A549 (cell line): ENCODE measurements at regions not wholly inside any gene's neighbourhood (a gene's known extent, or its start where the extent isn't known, plus 50 kb on each side); places are given as distances from the start of the nearest gene placed in this dataset.

Experiments used
- ATAC-seq, 2 experiments: fragments of 200-7000 bp in 1 of 2; fragments of >200 bp in 1 of 2; cut with Nextera tagmentation in 1 of 2; cut with Tn5 transposase in 1 of 2; 3 replicates each; pipeline versions ENCODE4 v1.8.0 to v1.9.1; 2018 to 2020; ENCODE audit warnings: mild to moderate bottlenecking in 1 of 2, moderate library complexity in 1 of 2
- CTCF ChIA-PET: fragments of 300-600 bp; sonication (Branson Sonifier 250); formaldehyde crosslinking; extraction: SDS; loops from one replicate; lab custom pipeline; 2021; ENCODE audit warnings: antibody characterized with exemption, inconsistent platforms; lab: Yijun Ruan, JAX
- POLR2A ChIA-PET: fragments of 350-600 bp; formaldehyde crosslinking; extraction: SDS; loops from one replicate; lab custom pipeline; 2021; ENCODE audit warnings: antibody characterized with exemption, inconsistent platforms; lab: Yijun Ruan, JAX
- DNase-seq, 2 experiments: peaks; one replicate each; pipeline versions ENCODE4 v3.0.0 to v3.0.0-alpha.2; 2011 to 2016; ENCODE audit warnings: low read depth in 1 of 2, low spot score in 1 of 2
- FAIRE-seq: peaks from 2 replicates; lab custom pipeline; 2011; peaks lifted over from hg19 to GRCh38; lab: Jason Lieb, UNC
- H3K27ac ChIP-seq, 2 experiments: fragments of >200 bp; sonication (Bioruptor Twin); formaldehyde crosslinking; 3 replicates each; pipeline ENCODE4 v1.5.1; 2016 to 2017
- H3K4me1 ChIP-seq: fragments of >200 bp; sonication (Bioruptor Twin); formaldehyde crosslinking; 3 replicates; pipeline ENCODE4 v1.6.1; 2016
- H3K4me2 ChIP-seq: fragments of >200 bp; sonication (Bioruptor Twin); formaldehyde crosslinking; 3 replicates; pipeline ENCODE4 v1.6.1; 2016
- H3K4me3 ChIP-seq: fragments of >200 bp; sonication (Bioruptor Twin); formaldehyde crosslinking; 3 replicates; pipeline ENCODE4 v1.5.1; 2016
- H3K9me3 ChIP-seq: fragments of >200 bp; sonication (Bioruptor Twin); formaldehyde crosslinking; 3 replicates; pipeline ENCODE4 v1.6.1; 2016
- CBX2 ChIP-seq: fragments of 200-600 bp; sonication (generic); IDR thresholded peaks from 2 replicates; pipeline ENCODE4 v1.6.1; 2016; ENCODE audit warnings: low read depth, mild to moderate bottlenecking, borderline replicate concordance
- EHF ChIP-seq: fragments of 250-450 bp; sonication (Bioruptor Pico); IDR thresholded peaks from 2 replicates; pipeline ENCODE4 v1.5.0; 2020; ENCODE audit warnings: mild to moderate bottlenecking
- EHMT2 ChIP-seq: fragments of 200-600 bp; sonication (generic); IDR thresholded peaks from 2 replicates; pipeline ENCODE4 v1.6.1; 2016; ENCODE audit warnings: antibody characterized with exemption, low read depth, mild to moderate bottlenecking, moderate library complexity
- EP300 ChIP-seq, 2 experiments: fragments of >200 bp; sonication (Bioruptor Twin); formaldehyde crosslinking; IDR thresholded peaks; 2 replicates in 1 of 2; 3 replicates in 1 of 2; pipeline ENCODE4 v1.6.1; 2016 to 2017
- ESRRA ChIP-seq: fragments of 150-350 bp; IDR thresholded peaks from 2 replicates; pipeline ENCODE4 v1.6.1; 2014; ENCODE audit warnings: mild to moderate bottlenecking, low read length, borderline replicate concordance
- FOSL2 ChIP-seq, 2 experiments: fragments of 450-650 bp in 1 of 2; fragments of >200 bp in 1 of 2; sonication (Bioruptor Twin) in 1 of 2; formaldehyde crosslinking; IDR thresholded peaks; 2 replicates each; pipeline versions ENCODE4 v1.5.0 to v1.6.1; 2016 to 2020; ENCODE audit warnings: mild to moderate bottlenecking in 1 of 2, moderate library complexity in 1 of 2
- FOXS1 ChIP-seq: fragments of 250-450 bp; sonication (Bioruptor Pico); IDR thresholded peaks from 2 replicates; pipeline ENCODE4 v1.5.0; 2020; ENCODE audit warnings: mild to moderate bottlenecking, moderate library complexity
- HDAC2 ChIP-seq: fragments of 200-600 bp; sonication (generic); IDR thresholded peaks from 2 replicates; pipeline ENCODE4 v1.6.1; 2016
- HOXA7 ChIP-seq: fragments of 250-450 bp; sonication (Bioruptor Pico); IDR thresholded peaks from 2 replicates; pipeline ENCODE4 v1.5.0; 2020; ENCODE audit warnings: mild to moderate bottlenecking, moderate library complexity
- HOXB13 ChIP-seq: fragments of 250-450 bp; sonication (Bioruptor Pico); IDR thresholded peaks from 2 replicates; pipeline ENCODE4 v1.5.0; 2020; ENCODE audit warnings: low read depth, mild to moderate bottlenecking, moderate library complexity
- JUNB ChIP-seq: fragments of >200 bp; sonication (Bioruptor Twin); formaldehyde crosslinking; IDR thresholded peaks from 2 replicates; pipeline ENCODE4 v1.6.1; 2016
- KDM1A ChIP-seq: fragments of 200-600 bp; sonication (generic); IDR thresholded peaks from 2 replicates; pipeline ENCODE4 v1.6.1; 2016; ENCODE audit warnings: low read depth, mild to moderate bottlenecking
- MYC ChIP-seq: IDR thresholded peaks from 2 replicates; pipeline ENCODE4 v1.6.1; 2012; ENCODE audit warnings: mild to moderate bottlenecking, inconsistent platforms, low read length, improper control_type of control experiment, borderline replicate concordance
- NPAS2 ChIP-seq: fragments of 250-450 bp; sonication (Bioruptor Pico); IDR thresholded peaks from 2 replicates; pipeline ENCODE4 v1.8.0; 2022; ENCODE audit warnings: mild to moderate bottlenecking, moderate library complexity, borderline replicate concordance
- NR3C1 ChIP-seq: fragments of >200 bp; sonication (Bioruptor Twin); formaldehyde crosslinking; IDR thresholded peaks from 3 replicates; pipeline ENCODE4 v1.6.1; 2017
- PHF8 ChIP-seq: fragments of 200-600 bp; sonication (generic); IDR thresholded peaks from 2 replicates; pipeline ENCODE4 v1.6.1; 2016; ENCODE audit warnings: low read depth, mild to moderate bottlenecking, antibody characterized with exemption, moderate library complexity, borderline replicate concordance
- RAD21 ChIP-seq, 2 experiments: fragments of >200 bp in 1 of 2; sonication (Bioruptor Twin) in 1 of 2; formaldehyde crosslinking in 1 of 2; IDR thresholded peaks in 1 of 2; conservative IDR thresholded peaks in 1 of 2; 2 replicates in 1 of 2; 3 replicates in 1 of 2; pipeline ENCODE4 v1.6.1; 2012 to 2018; ENCODE audit warnings: inconsistent platforms in 1 of 2
- RARB ChIP-seq: fragments of 250-450 bp; sonication (Bioruptor Pico); IDR thresholded peaks from 2 replicates; pipeline ENCODE4 v1.8.0; 2021; ENCODE audit warnings: mild to moderate bottlenecking, moderate library complexity
- RCOR1 ChIP-seq: fragments of 150-350 bp; IDR thresholded peaks from 2 replicates; pipeline ENCODE4 v1.6.1; 2014; ENCODE audit warnings: antibody characterized with exemption, low read length, low read depth
- SREBF2 ChIP-seq: fragments of 450-650 bp; IDR thresholded peaks from 2 replicates; pipeline ENCODE4 v1.6.1; 2014; ENCODE audit warnings: mild to moderate bottlenecking, moderate library complexity
- TP53 ChIP-seq: fragments of 250-450 bp; sonication (Bioruptor Pico); IDR thresholded peaks from 2 replicates; pipeline ENCODE4 v1.5.0; 2021; ENCODE audit warnings: mild to moderate bottlenecking, moderate library complexity
- WGBS: methylation state at CpG from one replicate; pipeline ENCODE4 v1.1.6; 2017; ENCODE audit errors: missing lambda C conversion rate; 5-methylcytosine and 5-hydroxymethylcytosine counted together
- TF ChIP-seq, protein P1 (sequence below): fragments of 200-600 bp; sonication (generic); IDR thresholded peaks from 2 replicates; pipeline ENCODE4 v1.6.1; 2016; ENCODE audit warnings: antibody characterized with exemption, mild to moderate bottlenecking, moderate library complexity
- TF ChIP-seq, protein P2 (sequence below): IDR thresholded peaks from 2 replicates; pipeline ENCODE4 v1.6.1; 2012; ENCODE audit warnings: low read depth, borderline replicate concordance
- TF ChIP-seq, protein P3 (sequence below): fragments of 450-650 bp; IDR thresholded peaks from 2 replicates; pipeline ENCODE4 v1.6.1; 2014; ENCODE audit warnings: antibody characterized with exemption
- TF ChIP-seq, protein P4 (sequence below): fragments of >200 bp; sonication (Bioruptor Twin); formaldehyde crosslinking; IDR thresholded peaks from 3 replicates; pipeline ENCODE4 v1.5.1; 2016

DNA sequence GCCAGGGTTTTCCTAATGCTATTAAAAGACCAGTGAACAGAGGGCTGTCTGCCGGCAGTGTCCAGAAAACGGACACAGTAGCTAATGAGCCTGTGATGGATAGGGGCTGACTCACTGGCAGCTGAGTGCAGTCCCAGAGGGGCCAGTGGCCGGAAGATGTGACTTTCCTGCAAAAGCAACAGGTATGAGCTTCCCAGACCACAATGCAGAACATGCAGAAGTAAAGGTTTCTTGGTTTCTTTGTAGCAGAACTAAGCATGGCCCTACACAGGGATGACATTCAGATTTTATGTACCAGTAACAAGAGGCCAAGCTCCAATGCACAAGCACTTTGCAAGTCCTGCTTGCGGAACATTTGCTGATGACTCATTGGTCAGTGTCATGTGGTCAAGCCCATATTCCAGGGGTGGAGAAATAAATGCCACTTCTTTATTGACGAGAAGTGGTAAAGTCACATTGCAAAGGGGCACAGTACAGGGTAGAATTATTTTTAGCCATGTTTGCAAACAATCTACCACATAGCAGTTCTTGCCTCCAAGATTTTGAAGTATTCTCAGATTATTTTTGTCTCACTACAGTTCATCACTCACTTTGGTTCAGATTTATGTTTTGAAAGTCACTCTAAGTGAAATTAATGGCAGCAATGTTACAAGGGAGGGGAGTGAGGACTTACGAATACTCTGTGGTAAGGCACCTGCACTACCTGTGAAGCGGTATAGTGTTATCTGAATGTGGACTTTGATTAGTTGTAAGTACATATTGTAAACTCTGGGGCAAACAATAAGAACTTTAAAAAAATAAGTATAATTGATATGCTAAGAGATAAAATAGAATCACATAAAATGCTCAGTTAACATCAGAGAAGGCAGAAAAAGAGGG is 263.3 kb downstream of the ABHD5 start:
- Histone ChIP-seq H3K4me1 (peaks cover 8% of the 10 kb centered on the region; the same call in 1 of the 3 replicates), H3K27ac (no peak overlapping the region), H3K9me3 (no peaks in the 10 kb centered on the region), H3K4me3 (no peak overlapping the region), H3K4me2 (peak overlapping the region; percentile 45)
- POLR2A ChIA-PET, result no interaction called here
- ATAC-seq, result peak; percentile 62 to 71; a peak in 5 of 6 replicates
- CTCF ChIA-PET, result no interaction called here
- FAIRE-seq, result no peak
- DNase-seq, result peak in 1 of 2 experiments; percentile 14
- 59% methylated on average over 7 of the region's 7 CpGs for WGBS
- TF ChIP-seq TP53 (no peak), MYC (no peak), FOSL2 (IDR thresholded peaks at IDR 0.05) (no peak), FOSL2 (CRISPR knock-in tag; IDR thresholded peaks at IDR 0.05) (peak; percentile 25; the same call in 1 of the 2 replicates), NR3C1 (no peak), EHF (CRISPR knock-in tag) (no peak), RAD21 (conservative IDR thresholded peaks at IDR 0.05 in 1 of 2, IDR thresholded peaks at IDR 0.05 in 1 of 2) (no peak)
- TF ChIP-seq, protein P1, sequence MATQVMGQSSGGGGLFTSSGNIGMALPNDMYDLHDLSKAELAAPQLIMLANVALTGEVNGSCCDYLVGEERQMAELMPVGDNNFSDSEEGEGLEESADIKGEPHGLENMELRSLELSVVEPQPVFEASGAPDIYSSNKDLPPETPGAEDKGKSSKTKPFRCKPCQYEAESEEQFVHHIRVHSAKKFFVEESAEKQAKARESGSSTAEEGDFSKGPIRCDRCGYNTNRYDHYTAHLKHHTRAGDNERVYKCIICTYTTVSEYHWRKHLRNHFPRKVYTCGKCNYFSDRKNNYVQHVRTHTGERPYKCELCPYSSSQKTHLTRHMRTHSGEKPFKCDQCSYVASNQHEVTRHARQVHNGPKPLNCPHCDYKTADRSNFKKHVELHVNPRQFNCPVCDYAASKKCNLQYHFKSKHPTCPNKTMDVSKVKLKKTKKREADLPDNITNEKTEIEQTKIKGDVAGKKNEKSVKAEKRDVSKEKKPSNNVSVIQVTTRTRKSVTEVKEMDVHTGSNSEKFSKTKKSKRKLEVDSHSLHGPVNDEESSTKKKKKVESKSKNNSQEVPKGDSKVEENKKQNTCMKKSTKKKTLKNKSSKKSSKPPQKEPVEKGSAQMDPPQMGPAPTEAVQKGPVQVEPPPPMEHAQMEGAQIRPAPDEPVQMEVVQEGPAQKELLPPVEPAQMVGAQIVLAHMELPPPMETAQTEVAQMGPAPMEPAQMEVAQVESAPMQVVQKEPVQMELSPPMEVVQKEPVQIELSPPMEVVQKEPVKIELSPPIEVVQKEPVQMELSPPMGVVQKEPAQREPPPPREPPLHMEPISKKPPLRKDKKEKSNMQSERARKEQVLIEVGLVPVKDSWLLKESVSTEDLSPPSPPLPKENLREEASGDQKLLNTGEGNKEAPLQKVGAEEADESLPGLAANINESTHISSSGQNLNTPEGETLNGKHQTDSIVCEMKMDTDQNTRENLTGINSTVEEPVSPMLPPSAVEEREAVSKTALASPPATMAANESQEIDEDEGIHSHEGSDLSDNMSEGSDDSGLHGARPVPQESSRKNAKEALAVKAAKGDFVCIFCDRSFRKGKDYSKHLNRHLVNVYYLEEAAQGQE, result no peak

DNA sequence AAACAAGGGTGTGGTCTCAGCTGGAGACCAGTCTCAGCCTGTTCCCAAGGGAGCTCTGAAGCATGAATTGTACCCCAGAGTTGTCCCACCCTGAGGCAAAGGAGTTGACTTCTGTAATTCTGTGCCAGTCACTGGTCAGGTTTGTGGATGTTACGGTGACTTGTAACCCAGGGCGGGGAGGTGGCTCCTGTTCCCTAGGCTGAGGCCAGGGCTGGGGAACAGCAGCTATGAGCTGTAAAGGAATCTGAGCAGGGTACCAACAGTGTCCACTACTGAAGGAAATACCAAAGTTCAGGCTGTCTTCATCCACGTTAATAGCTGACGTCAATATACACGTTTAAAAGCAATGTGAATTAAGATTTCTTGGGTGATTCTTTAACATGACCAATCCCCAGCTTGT is 266.2 kb downstream of the ABHD5 start:
- no peak overlapping the region for H3K4me3 ChIP-seq
- DNase-seq (no peak), FAIRE-seq (no peak), ATAC-seq (no peak)
- ChIA-PET POLR2A (no interaction called here), CTCF (no interaction called here)
- 70% methylated on average over 5 of the region's 5 CpGs for WGBS
- no peak overlapping the region for H3K27ac ChIP-seq
- no peaks in the 10 kb centered on the region for H3K9me3 ChIP-seq
- H3K4me1 ChIP-seq, result peaks cover 8% of the 10 kb centered on the region; the same call in 1 of the 3 replicates
- TF ChIP-seq ESRRA (no peak), RCOR1 (no peak), KDM1A (no peak), PHF8 (no peak), CBX2 (no peak), JUNB (no peak)
- TF ChIP-seq, protein P2, sequence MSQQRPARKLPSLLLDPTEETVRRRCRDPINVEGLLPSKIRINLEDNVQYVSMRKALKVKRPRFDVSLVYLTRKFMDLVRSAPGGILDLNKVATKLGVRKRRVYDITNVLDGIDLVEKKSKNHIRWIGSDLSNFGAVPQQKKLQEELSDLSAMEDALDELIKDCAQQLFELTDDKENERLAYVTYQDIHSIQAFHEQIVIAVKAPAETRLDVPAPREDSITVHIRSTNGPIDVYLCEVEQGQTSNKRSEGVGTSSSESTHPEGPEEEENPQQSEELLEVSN, result no peak
- no peak overlapping the region for H3K4me2 ChIP-seq

GRCh38 chr3:43957553-43957952 is 266.8 kb downstream of the ABHD5 start:
- POLR2A ChIA-PET, result no interaction called here
- Histone ChIP-seq H3K4me3 (no peak overlapping the region), H3K27ac (no peak overlapping the region), H3K4me2 (no peak overlapping the region), H3K9me3 (no peaks in the 10 kb centered on the region), H3K4me1 (peaks cover 8% of the 10 kb centered on the region; the same call in 1 of the 3 replicates)
- ATAC-seq (no peak), FAIRE-seq (no peak), DNase-seq (no peak)
- WGBS, result 26% methylated on average over 2 of the region's 2 CpGs
- CTCF ChIA-PET, result no interaction called here
- no peak for TF ChIP-seq HDAC2
- no peak for TF ChIP-seq HOXB13
- no peak for TF ChIP-seq EHF (CRISPR knock-in tag)
- TF ChIP-seq, protein P2, result no peak
- no peak for TF ChIP-seq FOXS1 (CRISPR knock-in tag)
- no peak for TF ChIP-seq HOXA7 (CRISPR knock-in tag)
- no peak for TF ChIP-seq RARB
- TF ChIP-seq RCOR1, result no peak
- TF ChIP-seq SREBF2, result no peak
- TF ChIP-seq, protein P3, sequence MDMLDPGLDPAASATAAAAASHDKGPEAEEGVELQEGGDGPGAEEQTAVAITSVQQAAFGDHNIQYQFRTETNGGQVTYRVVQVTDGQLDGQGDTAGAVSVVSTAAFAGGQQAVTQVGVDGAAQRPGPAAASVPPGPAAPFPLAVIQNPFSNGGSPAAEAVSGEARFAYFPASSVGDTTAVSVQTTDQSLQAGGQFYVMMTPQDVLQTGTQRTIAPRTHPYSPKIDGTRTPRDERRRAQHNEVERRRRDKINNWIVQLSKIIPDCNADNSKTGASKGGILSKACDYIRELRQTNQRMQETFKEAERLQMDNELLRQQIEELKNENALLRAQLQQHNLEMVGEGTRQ, result no peak
- TF ChIP-seq TP53, result no peak
- TF ChIP-seq JUNB, result no peak
- TF ChIP-seq MYC, result no peak
- TF ChIP-seq, protein P4, sequence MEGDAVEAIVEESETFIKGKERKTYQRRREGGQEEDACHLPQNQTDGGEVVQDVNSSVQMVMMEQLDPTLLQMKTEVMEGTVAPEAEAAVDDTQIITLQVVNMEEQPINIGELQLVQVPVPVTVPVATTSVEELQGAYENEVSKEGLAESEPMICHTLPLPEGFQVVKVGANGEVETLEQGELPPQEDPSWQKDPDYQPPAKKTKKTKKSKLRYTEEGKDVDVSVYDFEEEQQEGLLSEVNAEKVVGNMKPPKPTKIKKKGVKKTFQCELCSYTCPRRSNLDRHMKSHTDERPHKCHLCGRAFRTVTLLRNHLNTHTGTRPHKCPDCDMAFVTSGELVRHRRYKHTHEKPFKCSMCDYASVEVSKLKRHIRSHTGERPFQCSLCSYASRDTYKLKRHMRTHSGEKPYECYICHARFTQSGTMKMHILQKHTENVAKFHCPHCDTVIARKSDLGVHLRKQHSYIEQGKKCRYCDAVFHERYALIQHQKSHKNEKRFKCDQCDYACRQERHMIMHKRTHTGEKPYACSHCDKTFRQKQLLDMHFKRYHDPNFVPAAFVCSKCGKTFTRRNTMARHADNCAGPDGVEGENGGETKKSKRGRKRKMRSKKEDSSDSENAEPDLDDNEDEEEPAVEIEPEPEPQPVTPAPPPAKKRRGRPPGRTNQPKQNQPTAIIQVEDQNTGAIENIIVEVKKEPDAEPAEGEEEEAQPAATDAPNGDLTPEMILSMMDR, result no peak
- no peak for TF ChIP-seq EP300 (IDR thresholded peaks at IDR 0.05)
- no peak for TF ChIP-seq KDM1A
- no peak for TF ChIP-seq NPAS2 (CRISPR knock-in tag)
- TF ChIP-seq EHMT2, result no peak
